ENCODE measurements at regions not wholly inside any gene's neighbourhood (a gene's known extent, or its start where the extent isn't known, plus 50 kb on each side); places are given as distances from the start of the nearest gene placed in this dataset.
"Not testable (repeated sequence)": the region's sequence is repeated elsewhere in the genome, so short reads cannot be mapped to it uniquely, and the experiment has no call there.

- no peak for DNase-seq (ENCODE audit: low read depth, low spot score)
These were observed 74.6 kb downstream of the TMEM121 start for GRCh38 chr14:105600939-105601359.

GRCh38 chr14:105601360-105602242 is 75.2 kb downstream of the TMEM121 start:
- no peak for DNase-seq (ENCODE audit: low read depth, low spot score)

- no peak for DNase-seq (ENCODE audit: low read depth, low spot score)
These were observed 75.9 kb downstream of the TMEM121 start for GRCh38 chr14:105602243-105602750.

- no peak for DNase-seq (ENCODE audit: low read depth, low spot score)
These were observed 76.7 kb downstream of the TMEM121 start for GRCh38 chr14:105602799-105603793.

- not testable (repeated sequence) for DNase-seq (ENCODE audit: low read depth, low spot score)
These were observed 78.4 kb downstream of the TMEM121 start for GRCh38 chr14:105604531-105605463.

GRCh38 chr14:105605464-105606304 is 79.3 kb downstream of the TMEM121 start:
- no peak for DNase-seq (ENCODE audit: low read depth, low spot score)

GRCh38 chr14:105606305-105606975 is 80.1 kb downstream of the TMEM121 start:
- DNase-seq (ENCODE audit: low read depth, low spot score): not testable (repeated sequence)

GRCh38 chr14:105607025-105607424 is 80.6 kb downstream of the TMEM121 start:
- not testable (repeated sequence) for DNase-seq (ENCODE audit: low read depth, low spot score)

- not testable (repeated sequence) for DNase-seq (ENCODE audit: low read depth, low spot score)
These were observed 88.6 kb downstream of the TMEM121 start for GRCh38 chr14:105614987-105615386.

GRCh38 chr14:105615986-105616801 is 89.8 kb downstream of the TMEM121 start:
- not testable (repeated sequence) for DNase-seq (ENCODE audit: low read depth, low spot score)

- no peak for DNase-seq (ENCODE audit: low read depth, low spot score)
These were observed 90.4 kb downstream of the TMEM121 start for GRCh38 chr14:105616802-105617192.

- DNase-seq (ENCODE audit: low read depth, low spot score): no peak
These were observed 90.9 kb downstream of the TMEM121 start for GRCh38 chr14:105617201-105617777.

GRCh38 chr14:105617805-105618204 is 91.4 kb downstream of the TMEM121 start:
- not testable (repeated sequence) for DNase-seq (ENCODE audit: low read depth, low spot score)

GRCh38 chr14:105619324-105619723 is 92.9 kb downstream of the TMEM121 start:
- DNase-seq (ENCODE audit: low read depth, low spot score): not testable (repeated sequence)

- not testable (repeated sequence) for DNase-seq (ENCODE audit: low read depth, low spot score)
These were observed 93.9 kb downstream of the TMEM121 start for GRCh38 chr14:105620178-105620864.

- DNase-seq (ENCODE audit: low read depth, low spot score): not testable (repeated sequence)
These were observed 94.6 kb downstream of the TMEM121 start for GRCh38 chr14:105620865-105621471.

All from iPS DF 19.7 (cell line).